H1 (cell line): ENCODE measurements at regions not wholly inside any gene's neighbourhood (a gene's known extent, or its start where the extent isn't known, plus 50 kb on each side); places are given as distances from the start of the nearest gene placed in this dataset.

Experiments used
- CTCF ChIA-PET: fragments of 300-600 bp; sonication (Branson Sonifier 250); formaldehyde crosslinking; loops from one replicate; lab custom pipeline; 2021; ENCODE audit not compliant: partially characterized antibody; lab: Charles Lee
- POLR2A ChIA-PET: fragments of 300-600 bp; sonication (Branson Sonifier 250); formaldehyde crosslinking; loops from one replicate; lab custom pipeline; 2021; ENCODE audit warnings: inconsistent platforms; ENCODE audit not compliant: partially characterized antibody; lab: Charles Lee
- DNase-seq, 2 experiments: peaks; one replicate each; pipeline versions ENCODE4 v3.0.0 to v3.0.0-alpha.2; 2010 to 2022; ENCODE audit warnings: low spot score in 2 of 2, low read depth in 1 of 2, mixed read lengths in 1 of 2
- FAIRE-seq: peaks from 2 replicates; lab custom pipeline; 2011; peaks lifted over from hg19 to GRCh38; lab: Jason Lieb, UNC
- H2AFZ ChIP-seq: 2 replicates; pipeline ENCODE4 v1.8.1; 2012; ENCODE audit warnings: low read length, inconsistent platforms
- H2AK5ac ChIP-seq: 2 replicates; pipeline ENCODE4 v1.6.1; 2013; ENCODE audit warnings: low read depth, low read length
- H2BK120ac ChIP-seq: replicated peaks from 2 replicates; pipeline ENCODE3; 2013; ENCODE audit warnings: low read depth, low read length, inconsistent platforms
- H2BK12ac ChIP-seq: 2 replicates; pipeline ENCODE4 v1.6.1; 2013; ENCODE audit warnings: low read depth, low read length
- H2BK15ac ChIP-seq: 2 replicates; pipeline ENCODE4 v1.6.1; 2013; ENCODE audit warnings: low read length
- H2BK20ac ChIP-seq: 2 replicates; pipeline ENCODE4 v1.6.1; 2013; ENCODE audit warnings: low read length
- H2BK5ac ChIP-seq: 2 replicates; pipeline ENCODE4 v1.6.1; 2013; ENCODE audit warnings: low read depth, low read length
- H3K14ac ChIP-seq: 2 replicates; pipeline ENCODE4 v1.6.1; 2013; ENCODE audit warnings: inconsistent platforms; ENCODE audit not compliant: insufficient read length
- H3K18ac ChIP-seq: 2 replicates; pipeline ENCODE4 v1.6.1; 2013; ENCODE audit warnings: low read length; ENCODE audit errors: extremely low read depth
- H3K23ac ChIP-seq: 2 replicates; pipeline ENCODE4 v1.6.1; 2013; ENCODE audit warnings: inconsistent platforms; ENCODE audit not compliant: insufficient read length
- H3K23me2 ChIP-seq: 2 replicates; pipeline ENCODE4 v1.6.1; 2013; ENCODE audit warnings: low read depth, low read length
- H3K27ac ChIP-seq: 2 replicates; pipeline ENCODE4 v1.6.1; 2011; ENCODE audit warnings: low read depth, low read length, inconsistent platforms
- H3K27me3 ChIP-seq, 4 experiments: replicated peaks in 1 of 4; 1 replicate in 1 of 4; 2 replicates in 3 of 4; pipeline versions ENCODE4 v1.6.1 to v1.8.1; 2011 to 2013; ENCODE audit warnings: low read length in 3 of 4, mild to moderate bottlenecking in 3 of 4, inconsistent platforms in 2 of 4, mixed read lengths in 2 of 4, moderate library complexity in 1 of 4; ENCODE audit not compliant: control insufficient read depth in 3 of 4, insufficient read depth in 3 of 4; ENCODE audit errors: extremely low read depth in 1 of 4
- H3K36me3 ChIP-seq, 4 experiments: 2 replicates each; pipeline versions ENCODE4 v1.6.1 to v1.8.1; 2011 to 2013; ENCODE audit warnings: mild to moderate bottlenecking in 4 of 4, low read length in 3 of 4, moderate library complexity in 2 of 4, control low read depth in 1 of 4, inconsistent platforms in 1 of 4; ENCODE audit not compliant: insufficient read depth in 4 of 4, control insufficient read depth in 2 of 4
- H3K4ac ChIP-seq: replicated peaks from 2 replicates; pipeline ENCODE3; 2013; ENCODE audit warnings: low read length, low read depth, mixed read lengths, inconsistent platforms; ENCODE audit not compliant: insufficient read length
- H3K4me1 ChIP-seq, 4 experiments: replicated peaks in 1 of 4; 1 replicate in 1 of 4; 2 replicates in 3 of 4; pipeline versions ENCODE4 v1.6.1 to v1.8.1; 2011 to 2013; ENCODE audit warnings: low read length in 3 of 4, inconsistent platforms in 2 of 4, mixed read lengths in 1 of 4; ENCODE audit not compliant: insufficient read depth in 4 of 4, control insufficient read depth in 3 of 4
- H3K4me2 ChIP-seq, 2 experiments: 2 replicates each; pipeline versions ENCODE4 v1.6.1 to v1.8.1; 2011 to 2013; ENCODE audit warnings: low read depth in 2 of 2, low read length in 2 of 2, control low read depth in 1 of 2, inconsistent platforms in 1 of 2, mild to moderate bottlenecking in 1 of 2; ENCODE audit not compliant: insufficient read depth in 1 of 2
- H3K4me3 ChIP-seq, 4 experiments: fragments of 200-600, 300-600 bp in 1 of 4; sonication (generic), shearing (Covaris generic), sonication (Bioruptor Twin) in 1 of 4; 2 replicates each; pipeline versions ENCODE4 v1.5.1 to v1.8.1; 2011 to 2016; ENCODE audit warnings: low read length in 4 of 4, low read depth in 3 of 4, control low read depth in 2 of 4, inconsistent platforms in 2 of 4, mild to moderate bottlenecking in 2 of 4, mixed read lengths in 1 of 4, moderate library complexity in 1 of 4; ENCODE audit not compliant: insufficient read depth in 2 of 4; ENCODE audit errors: extremely low read depth in 1 of 4
- H3K56ac ChIP-seq: replicated peaks from 2 replicates; pipeline ENCODE3; 2013; ENCODE audit warnings: low read depth, mild to moderate bottlenecking, mixed read lengths, low read length, inconsistent platforms; ENCODE audit not compliant: insufficient read length
- H3K79me1 ChIP-seq: 2 replicates; pipeline ENCODE4 v1.6.1; 2013; ENCODE audit warnings: low read depth, low read length, control low read depth
- H3K79me2 ChIP-seq, 2 experiments: 2 replicates each; pipeline versions ENCODE4 v1.6.1 to v1.8.1; 2012 to 2013; ENCODE audit warnings: low read length in 2 of 2, mild to moderate bottlenecking in 2 of 2, inconsistent platforms in 1 of 2; ENCODE audit not compliant: insufficient read depth in 2 of 2, control insufficient read depth in 1 of 2
- H3K9ac ChIP-seq, 4 experiments: replicated peaks in 1 of 4; 1 replicate in 1 of 4; 2 replicates in 3 of 4; pipeline versions ENCODE4 v1.6.1 to v1.8.1; 2011 to 2013; ENCODE audit warnings: low read depth in 3 of 4, low read length in 3 of 4, control low read depth in 2 of 4, mild to moderate bottlenecking in 2 of 4, moderate library complexity in 2 of 4, inconsistent platforms in 1 of 4; ENCODE audit errors: extremely low read depth in 1 of 4
- H3K9me3 ChIP-seq, 2 experiments: 2 replicates each; pipeline versions ENCODE4 v1.6.1 to v1.8.1; 2012 to 2013; ENCODE audit warnings: mild to moderate bottlenecking in 2 of 2, moderate library complexity in 2 of 2, control low read depth in 1 of 2, inconsistent platforms in 1 of 2, low read depth in 1 of 2, low read length in 1 of 2, mixed read lengths in 1 of 2; ENCODE audit not compliant: insufficient read depth in 2 of 2
- H4K20me1 ChIP-seq, 2 experiments: replicated peaks in 1 of 2; 2 replicates each; pipeline versions ENCODE3 to v1.8.1; 2011 to 2013; ENCODE audit warnings: inconsistent platforms in 2 of 2, low read length in 2 of 2, mild to moderate bottlenecking in 1 of 2; ENCODE audit not compliant: insufficient read depth in 2 of 2, control insufficient read depth in 1 of 2
- H4K5ac ChIP-seq: 2 replicates; pipeline ENCODE4 v1.6.1; 2013; ENCODE audit warnings: low read length, low read depth, mixed read lengths, inconsistent platforms; ENCODE audit not compliant: insufficient read length
- H4K8ac ChIP-seq: 2 replicates; pipeline ENCODE4 v1.8.0; 2013; ENCODE audit warnings: mild to moderate bottlenecking, moderate library complexity, low read length, inconsistent platforms; ENCODE audit not compliant: insufficient read depth; ENCODE audit errors: extremely low read depth
- H4K91ac ChIP-seq: replicated peaks from 2 replicates; pipeline ENCODE3; 2013; ENCODE audit warnings: low read length, mixed read lengths, inconsistent platforms; ENCODE audit not compliant: insufficient read length
- EGR1 ChIP-seq: IDR thresholded peaks from 2 replicates; pipeline ENCODE4 v1.6.1; 2011; ENCODE audit warnings: low read depth, low read length, borderline replicate concordance
- EZH2 ChIP-seq: fragments of 200-600 bp; sonication (generic); IDR thresholded peaks from 2 replicates; pipeline ENCODE4 v1.7.1; 2012; ENCODE audit warnings: low read depth, mild to moderate bottlenecking, moderate library complexity, low read length, inconsistent platforms; ENCODE audit not compliant: severe bottlenecking
- SIN3A ChIP-seq, 2 experiments: IDR thresholded peaks in 1 of 2; conservative IDR thresholded peaks in 1 of 2; 2 replicates each; pipeline ENCODE4 v1.6.1; 2011 to 2012; ENCODE audit warnings: low read length in 2 of 2, improper control_type of control experiment in 1 of 2, low read depth in 1 of 2, mild to moderate bottlenecking in 1 of 2
- TAF1 ChIP-seq: IDR thresholded peaks from 2 replicates; pipeline ENCODE4 v1.6.1; 2011; ENCODE audit warnings: mild to moderate bottlenecking, low read depth, low read length
- TBP ChIP-seq: IDR thresholded peaks from 2 replicates; pipeline ENCODE4 v1.6.1; 2011; ENCODE audit warnings: low read depth, low read length, improper control_type of control experiment
- TEAD4 ChIP-seq: IDR thresholded peaks from 2 replicates; pipeline ENCODE4 v1.6.1; 2012; ENCODE audit warnings: low read depth, low read length, inconsistent platforms, mixed read lengths
- ZNF274 ChIP-seq: IDR thresholded peaks from 2 replicates; pipeline ENCODE4 v1.7.0; 2012; ENCODE audit warnings: low read length, borderline replicate concordance; ENCODE audit errors: extremely low read depth
- WGBS, 2 experiments: shearing (Covaris generic) in 1 of 2; methylation state at CpG; one replicate each; pipeline versions ENCODE4 v1.1.6 to v1.1.7; 2013 to 2015; ENCODE audit warnings: low lambda C conversion rate in 2 of 2, mixed read lengths in 2 of 2, inconsistent platforms in 1 of 2, low coverage in 1 of 2, missing lambda C conversion rate in 1 of 2; ENCODE audit not compliant: insufficient replicate concordance in 2 of 2, insufficient coverage in 1 of 2, insufficient read length in 1 of 2; ENCODE audit errors: extremely low coverage in 1 of 2, missing lambda C conversion rate in 1 of 2; 5-methylcytosine and 5-hydroxymethylcytosine counted together

DNA sequence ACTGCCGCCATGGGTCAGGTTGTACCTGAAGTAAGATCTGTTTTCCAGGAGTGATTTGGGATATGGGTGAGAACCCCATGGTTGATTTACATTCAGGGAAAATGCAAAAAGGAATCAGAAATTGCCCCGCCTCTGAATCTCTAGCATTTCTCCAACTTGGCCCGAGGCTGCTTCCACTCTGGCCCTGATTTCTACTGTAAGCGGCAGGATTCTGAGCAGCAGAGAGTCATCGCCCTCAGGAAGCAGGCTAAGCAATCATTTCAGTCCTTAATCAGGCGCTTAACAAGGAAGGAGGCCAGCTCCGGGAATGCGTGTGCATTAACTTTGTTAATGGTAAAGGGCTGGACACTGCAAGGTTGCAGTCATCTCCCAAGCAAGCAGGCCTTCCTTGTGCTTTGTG is 88.5 kb upstream of the DHX15 start:
- no peak overlapping the region for H3K9ac ChIP-seq
- no peak overlapping the region for H2BK15ac ChIP-seq
- H3K18ac ChIP-seq: no peak overlapping the region
- FAIRE-seq: no peak
- ChIA-PET POLR2A (interaction anchor here (1.8 kb wide), 1 partner anchor 14 kb away, joined by 5 read pairs; no protein-coding TSS in a partner anchor), CTCF (no interaction called here)
- H2BK5ac ChIP-seq: no peak overlapping the region
- H2BK120ac ChIP-seq: no peak overlapping the region
- H3K23me2 ChIP-seq: no peaks in the 10 kb centered on the region
- H3K4ac ChIP-seq: no peak overlapping the region
- no peaks in the 10 kb centered on the region for H3K27me3 ChIP-seq
- H3K23ac ChIP-seq: no peak overlapping the region
- TF ChIP-seq TEAD4 (no peak), TAF1 (no peak), EGR1 (no peak), TBP (no peak), EZH2 (no peak), ZNF274 (no peak), SIN3A (conservative IDR thresholded peaks at IDR 0.05 in 1 of 2, IDR thresholded peaks at IDR 0.05 in 1 of 2; ENCODE audit: low read depth in 1 of 2, low read length in 2 of 2) (no peak)
- H2AFZ ChIP-seq: no peak overlapping the region
- no peak overlapping the region for H3K14ac ChIP-seq
- H4K8ac ChIP-seq: no peak overlapping the region
- H3K27ac ChIP-seq: no peak overlapping the region
- H3K4me1 ChIP-seq: peaks cover 0 to under 1% (median 0%) of the 10 kb centered on the region in 4 experiments; a peak in 1 of 7 replicates
- peaks cover 0 to 11% (median 0%) of the 10 kb centered on the region in 4 experiments; a peak in 2 of 8 replicates for H3K36me3 ChIP-seq
- no peak overlapping the region for H3K56ac ChIP-seq
- H2BK12ac ChIP-seq: no peak overlapping the region
- no peak for DNase-seq
- no peak overlapping the region for H4K5ac ChIP-seq
- 90% methylated on average over 8 of the region's 8 CpGs; no CpG with 5 or more reads in 1 of the 2 experiments for WGBS, 2 experiments
- H3K9me3 ChIP-seq: peaks cover 5 to 9% of the 10 kb centered on the region in 2 experiments; a peak in 3 of 4 replicates
- H3K4me2 ChIP-seq: no peak overlapping the region
- no peaks in the 10 kb centered on the region for H3K79me2 ChIP-seq
- H3K4me3 ChIP-seq: no peak overlapping the region
- no peaks in the 10 kb centered on the region for H4K20me1 ChIP-seq
- no peak overlapping the region for H2AK5ac ChIP-seq
- no peaks in the 10 kb centered on the region for H3K79me1 ChIP-seq
- H2BK20ac ChIP-seq: 0 out of 2 replicates have a peak overlapping the region, but pooled peaks have one; percentile 61
- H4K91ac ChIP-seq: no peak overlapping the region
